ENCODE measurements at regions not wholly inside any gene's neighbourhood (a gene's known extent, or its start where the extent isn't known, plus 50 kb on each side); places are given as distances from the start of the nearest gene placed in this dataset.
A peak's percentile ranks its signal among the peaks of the same experiment; 100 is the strongest.

DNA sequence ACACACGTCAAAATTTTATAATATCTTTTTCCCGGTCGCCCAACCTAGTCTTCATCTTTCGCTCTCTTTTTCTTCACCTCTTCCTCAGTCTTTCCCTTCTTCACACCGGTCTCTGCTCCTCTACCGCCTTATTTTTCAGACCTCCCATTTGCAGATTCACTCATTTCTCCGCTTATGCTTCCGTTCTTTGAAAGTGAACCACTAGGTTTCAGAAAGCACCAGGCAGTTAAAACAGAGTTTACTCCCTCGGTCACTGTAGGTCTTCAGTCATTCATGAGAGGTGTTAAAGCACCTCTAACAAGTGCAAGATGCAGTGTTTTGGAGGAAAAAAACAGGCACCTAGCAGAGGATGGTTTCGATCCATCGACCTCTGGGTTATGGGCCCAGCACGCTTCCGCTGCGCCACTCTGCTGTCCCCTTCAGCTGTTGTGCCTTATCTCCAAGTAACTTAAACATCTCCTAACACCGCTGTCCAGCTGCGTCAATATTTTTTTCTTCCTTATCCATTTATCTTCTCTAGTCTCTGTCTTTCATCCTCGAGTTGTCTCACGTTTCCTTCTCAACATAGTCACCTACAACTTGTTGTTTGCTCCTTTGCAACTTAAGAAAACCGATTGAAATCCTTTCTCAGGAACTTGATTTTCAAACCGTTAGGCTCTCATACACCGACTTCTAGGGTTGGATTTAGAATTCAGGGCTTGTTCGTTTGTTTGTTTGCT lies 119.7 kb upstream of the ZNF184 start (continued):
- TF ChIP-seq, protein P1, sequence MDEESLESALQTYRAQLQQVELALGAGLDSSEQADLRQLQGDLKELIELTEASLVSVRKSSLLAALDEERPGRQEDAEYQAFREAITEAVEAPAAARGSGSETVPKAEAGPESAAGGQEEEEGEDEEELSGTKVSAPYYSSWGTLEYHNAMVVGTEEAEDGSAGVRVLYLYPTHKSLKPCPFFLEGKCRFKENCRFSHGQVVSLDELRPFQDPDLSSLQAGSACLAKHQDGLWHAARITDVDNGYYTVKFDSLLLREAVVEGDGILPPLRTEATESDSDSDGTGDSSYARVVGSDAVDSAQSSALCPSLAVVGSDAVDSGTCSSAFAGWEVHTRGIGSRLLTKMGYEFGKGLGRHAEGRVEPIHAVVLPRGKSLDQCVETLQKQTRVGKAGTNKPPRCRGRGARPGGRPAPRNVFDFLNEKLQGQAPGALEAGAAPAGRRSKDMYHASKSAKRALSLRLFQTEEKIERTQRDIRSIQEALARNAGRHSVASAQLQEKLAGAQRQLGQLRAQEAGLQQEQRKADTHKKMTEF (CRISPR knock-in tag; IDR thresholded peaks at IDR 0.05), result peak; percentile 80
- TF ChIP-seq NR2F6 (IDR thresholded peaks at IDR 0.05), result peak; percentile 47; the same call in 1 of the 2 replicates
- TF ChIP-seq NR2F6 (CRISPR knock-in tag; IDR thresholded peaks at IDR 0.05), result peak; percentile 59; the same call in 1 of the 2 replicates
- no peak for TF ChIP-seq ZBTB7A (CRISPR knock-in tag; IDR thresholded peaks at IDR 0.05)
- peak; percentile 36; the same call in 1 of the 2 replicates for TF ChIP-seq ZFP82 (CRISPR knock-in tag; IDR thresholded peaks at IDR 0.05; ENCODE audit: borderline replicate concordance)
- TF ChIP-seq, protein P2, sequence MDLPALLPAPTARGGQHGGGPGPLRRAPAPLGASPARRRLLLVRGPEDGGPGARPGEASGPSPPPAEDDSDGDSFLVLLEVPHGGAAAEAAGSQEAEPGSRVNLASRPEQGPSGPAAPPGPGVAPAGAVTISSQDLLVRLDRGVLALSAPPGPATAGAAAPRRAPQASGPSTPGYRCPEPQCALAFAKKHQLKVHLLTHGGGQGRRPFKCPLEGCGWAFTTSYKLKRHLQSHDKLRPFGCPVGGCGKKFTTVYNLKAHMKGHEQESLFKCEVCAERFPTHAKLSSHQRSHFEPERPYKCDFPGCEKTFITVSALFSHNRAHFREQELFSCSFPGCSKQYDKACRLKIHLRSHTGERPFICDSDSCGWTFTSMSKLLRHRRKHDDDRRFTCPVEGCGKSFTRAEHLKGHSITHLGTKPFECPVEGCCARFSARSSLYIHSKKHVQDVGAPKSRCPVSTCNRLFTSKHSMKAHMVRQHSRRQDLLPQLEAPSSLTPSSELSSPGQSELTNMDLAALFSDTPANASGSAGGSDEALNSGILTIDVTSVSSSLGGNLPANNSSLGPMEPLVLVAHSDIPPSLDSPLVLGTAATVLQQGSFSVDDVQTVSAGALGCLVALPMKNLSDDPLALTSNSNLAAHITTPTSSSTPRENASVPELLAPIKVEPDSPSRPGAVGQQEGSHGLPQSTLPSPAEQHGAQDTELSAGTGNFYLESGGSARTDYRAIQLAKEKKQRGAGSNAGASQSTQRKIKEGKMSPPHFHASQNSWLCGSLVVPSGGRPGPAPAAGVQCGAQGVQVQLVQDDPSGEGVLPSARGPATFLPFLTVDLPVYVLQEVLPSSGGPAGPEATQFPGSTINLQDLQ (CRISPR knock-in tag; IDR thresholded peaks at IDR 0.05), result peak; percentile 25; the same call in 1 of the 2 replicates
- no peak for TF ChIP-seq POLR2AphosphoS2 (IDR thresholded peaks at IDR 0.05; ENCODE audit: low read depth, low read length)
- peak; percentile 94 for TF ChIP-seq ZMAT3 (CRISPR knock-in tag; conservative IDR thresholded peaks at IDR 0.05)
- TF ChIP-seq CHCHD3 (CRISPR knock-in tag; IDR thresholded peaks at IDR 0.05), result no peak
- TF ChIP-seq ZNF564 (CRISPR knock-in tag; IDR thresholded peaks at IDR 0.05), result peak; percentile 84; the same call in 1 of the 2 replicates
- no peak for TF ChIP-seq XBP1 (CRISPR knock-in tag; IDR thresholded peaks at IDR 0.05)
- no peak for TF ChIP-seq GABPA (IDR thresholded peaks at IDR 0.05; ENCODE audit: low read depth, low read length)
- TF ChIP-seq GABPA (CRISPR knock-in tag; IDR thresholded peaks at IDR 0.05; ENCODE audit: low read depth), result peak; percentile 60; the same call in 1 of the 2 replicates
- peak; percentile 32; the same call in 1 of the 2 replicates for TF ChIP-seq MEF2D (CRISPR knock-in tag; IDR thresholded peaks at IDR 0.05)
- TF ChIP-seq, protein P3, sequence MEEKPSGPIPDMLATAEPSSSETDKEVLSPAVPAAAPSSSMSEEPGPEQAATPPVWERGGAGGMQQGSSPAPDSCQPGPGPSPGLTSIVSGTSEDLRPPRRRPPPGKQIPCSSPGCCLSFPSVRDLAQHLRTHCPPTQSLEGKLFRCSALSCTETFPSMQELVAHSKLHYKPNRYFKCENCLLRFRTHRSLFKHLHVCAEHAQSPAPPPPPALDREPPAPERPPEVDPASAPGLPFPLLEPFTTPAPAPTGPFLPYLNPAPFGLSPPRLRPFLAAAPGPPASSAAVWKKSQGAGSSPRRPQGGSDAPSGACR (CRISPR knock-in tag; IDR thresholded peaks at IDR 0.05), result no peak; the same call in 1 of the 2 replicates
- TF ChIP-seq, protein P4, sequence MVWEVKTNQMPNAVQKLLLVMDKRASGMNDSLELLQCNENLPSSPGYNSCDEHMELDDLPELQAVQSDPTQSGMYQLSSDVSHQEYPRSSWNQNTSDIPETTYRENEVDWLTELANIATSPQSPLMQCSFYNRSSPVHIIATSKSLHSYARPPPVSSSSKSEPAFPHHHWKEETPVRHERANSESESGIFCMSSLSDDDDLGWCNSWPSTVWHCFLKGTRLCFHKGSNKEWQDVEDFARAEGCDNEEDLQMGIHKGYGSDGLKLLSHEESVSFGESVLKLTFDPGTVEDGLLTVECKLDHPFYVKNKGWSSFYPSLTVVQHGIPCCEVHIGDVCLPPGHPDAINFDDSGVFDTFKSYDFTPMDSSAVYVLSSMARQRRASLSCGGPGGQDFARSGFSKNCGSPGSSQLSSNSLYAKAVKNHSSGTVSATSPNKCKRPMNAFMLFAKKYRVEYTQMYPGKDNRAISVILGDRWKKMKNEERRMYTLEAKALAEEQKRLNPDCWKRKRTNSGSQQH (CRISPR knock-in tag; IDR thresholded peaks at IDR 0.05; ENCODE audit: low read depth), result no peak; the same call in 1 of the 2 replicates
- no peak for TF ChIP-seq ETV6 (CRISPR knock-in tag; conservative IDR thresholded peaks at IDR 0.05)
- TF ChIP-seq, protein P5, sequence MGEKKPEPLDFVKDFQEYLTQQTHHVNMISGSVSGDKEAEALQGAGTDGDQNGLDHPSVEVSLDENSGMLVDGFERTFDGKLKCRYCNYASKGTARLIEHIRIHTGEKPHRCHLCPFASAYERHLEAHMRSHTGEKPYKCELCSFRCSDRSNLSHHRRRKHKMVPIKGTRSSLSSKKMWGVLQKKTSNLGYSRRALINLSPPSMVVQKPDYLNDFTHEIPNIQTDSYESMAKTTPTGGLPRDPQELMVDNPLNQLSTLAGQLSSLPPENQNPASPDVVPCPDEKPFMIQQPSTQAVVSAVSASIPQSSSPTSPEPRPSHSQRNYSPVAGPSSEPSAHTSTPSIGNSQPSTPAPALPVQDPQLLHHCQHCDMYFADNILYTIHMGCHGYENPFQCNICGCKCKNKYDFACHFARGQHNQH (CRISPR knock-in tag; IDR thresholded peaks at IDR 0.05), result peak; percentile 93
- no peak for TF ChIP-seq ELF4 (CRISPR knock-in tag; IDR thresholded peaks at IDR 0.05; ENCODE audit: borderline replicate concordance)
- TF ChIP-seq ADNP (CRISPR knock-in tag; IDR thresholded peaks at IDR 0.05), result no peak; the same call in 1 of the 2 replicates
- no peak for TF ChIP-seq ZNF782 (CRISPR knock-in tag; IDR thresholded peaks at IDR 0.05; ENCODE audit: borderline replicate concordance)
- TF ChIP-seq, protein P6, sequence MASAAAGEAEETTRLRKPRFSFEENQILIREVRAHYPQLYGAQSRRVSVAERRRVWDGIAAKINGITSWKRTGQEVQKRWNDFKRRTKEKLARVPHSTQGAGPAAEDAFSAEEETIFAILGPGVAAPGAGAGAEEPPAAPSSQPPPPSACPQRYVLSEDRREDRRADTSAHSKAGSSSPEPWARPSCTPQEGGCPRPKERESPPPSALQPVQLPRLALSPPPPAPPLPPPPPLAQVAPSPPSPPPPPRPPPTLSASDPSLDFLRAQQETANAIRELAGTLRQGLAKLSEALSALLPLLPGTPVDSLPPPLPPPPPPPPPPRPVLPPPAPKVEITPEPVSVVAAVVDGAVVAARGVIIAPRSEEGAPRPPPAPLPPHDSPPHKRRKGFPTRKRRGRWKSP (CRISPR knock-in tag; IDR thresholded peaks at IDR 0.05), result peak; percentile 88

All from HepG2 (cell line).